GM12878 (cell line): ENCODE measurements at regions not wholly inside any gene's neighbourhood (a gene's known extent, or its start where the extent isn't known, plus 50 kb on each side); places are given as distances from the start of the nearest gene placed in this dataset.

Experiments
- ATAC-seq: fragments of 200-7000 bp; cut with Tn5 transposase; 3 replicates; pipeline ENCODE4 v1.9.1; 2020; ENCODE audit warnings: mild to moderate bottlenecking, moderate library complexity
- BruUV-seq: library from RNA; stranded (reverse); fragments of 400-500 nt; replicated peaks from 2 replicates; lab custom pipeline; 2021; lab: Mats Ljungman, UMichigan
- CTCF ChIA-PET: fragments of 300-600 bp; sonication (Branson Sonifier 250); formaldehyde crosslinking; extraction: SDS; loops from one replicate; lab custom pipeline; 2021; ENCODE audit warnings: inconsistent platforms; lab: Yijun Ruan, JAX
- POLR2A ChIA-PET: fragments of 350-600 bp; formaldehyde crosslinking; extraction: SDS; loops from one replicate; lab custom pipeline; 2021; ENCODE audit warnings: inconsistent platforms; lab: Charles Lee
- RAD21 ChIA-PET: fragments of 300-600 bp; sonication (Branson Sonifier 250); formaldehyde crosslinking; loops from one replicate; lab custom pipeline; 2023; ENCODE audit warnings: antibody characterized with exemption; ENCODE audit not compliant: unreplicated experiment; lab: Charles Lee
- SMC1A ChIA-PET: fragments of 300-600 bp; sonication (Branson Sonifier 250); formaldehyde crosslinking; loops from one replicate; lab custom pipeline; 2023; ENCODE audit not compliant: unreplicated experiment, uncharacterized antibody; lab: Charles Lee
- DNase-seq: peaks from one replicate; pipeline ENCODE4 v3.0.0-alpha.2; 2011; ENCODE audit warnings: low read depth, low spot score
- FAIRE-seq: peaks from 3 replicates; lab custom pipeline; 2011; peaks lifted over from hg19 to GRCh38; lab: Jason Lieb, UNC
- H2AFZ ChIP-seq: 2 replicates; pipeline ENCODE4 v1.6.0; 2011; ENCODE audit warnings: low read depth, low read length, control low read depth; ENCODE audit not compliant: control insufficient read depth
- H3K27ac ChIP-seq: 2 replicates; pipeline ENCODE4 v1.5.1; 2011; ENCODE audit warnings: control low read depth; ENCODE audit not compliant: control insufficient read depth, insufficient read depth
- H3K27me3 ChIP-seq, 2 experiments: replicated peaks in 1 of 2; 2 replicates each; pipeline versions ENCODE4 v1.6.0 to v1.6.1; 2011; ENCODE audit warnings: low read length in 1 of 2; ENCODE audit not compliant: control insufficient read depth in 2 of 2, insufficient read depth in 2 of 2
- H3K36me3 ChIP-seq, 2 experiments: 2 replicates each; pipeline ENCODE4 v1.5.1; 2011; ENCODE audit warnings: low read length in 1 of 2; ENCODE audit not compliant: control insufficient read depth in 2 of 2, insufficient read depth in 2 of 2
- H3K4me1 ChIP-seq: 2 replicates; pipeline ENCODE4 v1.6.1; 2011; ENCODE audit warnings: mild to moderate bottlenecking, low read length, moderate library complexity, mixed read lengths; ENCODE audit not compliant: control insufficient read depth, insufficient read depth
- H3K4me2 ChIP-seq: 2 replicates; pipeline ENCODE4 v1.6.0; 2011; ENCODE audit warnings: control low read depth; ENCODE audit not compliant: control insufficient read depth, insufficient read depth
- H3K4me3 ChIP-seq: fragments of 200-600 bp; sonication (generic); 2 replicates; pipeline ENCODE4 v1.5.1; 2016
- H3K79me2 ChIP-seq: 2 replicates; pipeline ENCODE4 v1.6.0; 2011; ENCODE audit warnings: low read length; ENCODE audit not compliant: control insufficient read depth, insufficient read depth
- H3K9ac ChIP-seq: 2 replicates; pipeline ENCODE4 v1.8.0; 2011; ENCODE audit warnings: low read length, control low read depth, mixed read lengths; ENCODE audit not compliant: control insufficient read depth, insufficient read depth
- H3K9me3 ChIP-seq: replicated peaks from 3 replicates; pipeline ENCODE4 v1.5.1; 2011; ENCODE audit warnings: mild to moderate bottlenecking, low read length; ENCODE audit not compliant: control insufficient read depth, insufficient read depth
- H4K20me1 ChIP-seq: 2 replicates; pipeline ENCODE4 v1.6.0; 2011; ENCODE audit not compliant: control insufficient read depth, insufficient read depth
- CHD2 ChIP-seq: IDR thresholded peaks from 2 replicates; pipeline ENCODE4 v1.6.1; 2011; ENCODE audit warnings: low read depth, low read length, improper control_type of control experiment, borderline replicate concordance
- CREM ChIP-seq: IDR thresholded peaks from 2 replicates; pipeline ENCODE4 v1.6.1; 2014; ENCODE audit warnings: antibody characterized with exemption, low read depth
- GATAD2B ChIP-seq: fragments of 450-650 bp; conservative IDR thresholded peaks from 2 replicates; pipeline ENCODE4 v1.6.1; 2017; ENCODE audit warnings: low read depth, mild to moderate bottlenecking, moderate library complexity
- KDM1A ChIP-seq: fragments of 200-600 bp; sonication (generic); IDR thresholded peaks from 2 replicates; pipeline ENCODE4 v1.6.1; 2016; ENCODE audit warnings: borderline replicate concordance
- MYB ChIP-seq: fragments of 150-350 bp; IDR thresholded peaks from 2 replicates; pipeline ENCODE4 v1.6.1; 2014; ENCODE audit warnings: mild to moderate bottlenecking, low read depth, low read length, borderline replicate concordance
- NFYB ChIP-seq: IDR thresholded peaks from 2 replicates; pipeline ENCODE4 v1.6.1; 2011; ENCODE audit warnings: low read depth, mild to moderate bottlenecking, low read length, improper control_type of control experiment, moderate library complexity; ENCODE audit not compliant: insufficient read depth
- NR2C1 ChIP-seq: fragments of 450-650 bp; IDR thresholded peaks from 2 replicates; pipeline ENCODE4 v1.6.1; 2017; ENCODE audit warnings: antibody characterized with exemption, mild to moderate bottlenecking, moderate library complexity
- PAX5 ChIP-seq: IDR thresholded peaks from 2 replicates; pipeline ENCODE4 v1.6.1; 2011; ENCODE audit warnings: low read depth, low read length, borderline replicate concordance
- WGBS: methylation state at CpG from one replicate; pipeline ENCODE4 v1.1.6; 2016; ENCODE audit warnings: low lambda C conversion rate; ENCODE audit not compliant: insufficient replicate concordance, insufficient coverage; ENCODE audit errors: missing lambda C conversion rate; 5-methylcytosine and 5-hydroxymethylcytosine counted together
- in situ Hi-C: fragments of 300-500 bp; cut with MboI; formaldehyde crosslinking; loops from 9 replicates; pipeline ENCODE4 v1.14.3; 2018; ENCODE audit warnings: mixed read lengths
- intact Hi-C: fragments of 100-400 bp; cut with micrococcal nuclease; formaldehyde crosslinking; loops from one replicate; pipeline ENCODE4 v1.14.2; 2022; ENCODE audit not compliant: unreplicated experiment
- TF ChIP-seq, protein P1 (sequence below): IDR thresholded peaks from 2 replicates; pipeline ENCODE4 v1.6.1; 2011; ENCODE audit warnings: mild to moderate bottlenecking, low read depth, low read length, moderate library complexity; ENCODE audit not compliant: insufficient replicate concordance
- TF ChIP-seq, protein P2 (sequence below): fragments of 450-650 bp; IDR thresholded peaks from 2 replicates; pipeline ENCODE4 v1.6.1; 2016; ENCODE audit warnings: mild to moderate bottlenecking
- TF ChIP-seq, protein P3 (sequence below): IDR thresholded peaks from 2 replicates; pipeline ENCODE4 v1.6.1; 2012; ENCODE audit warnings: low read depth, low read length, improper control_type of control experiment
- TF ChIP-seq, protein P4 (sequence below): fragments of 450-650 bp; formaldehyde crosslinking; IDR thresholded peaks from 2 replicates; pipeline ENCODE4 v1.4.0; 2020; ENCODE audit warnings: mild to moderate bottlenecking, moderate library complexity
- TF ChIP-seq, protein P5 (sequence below): IDR thresholded peaks from 2 replicates; pipeline ENCODE4 v1.6.1; 2012; ENCODE audit warnings: low read depth, low read length, improper control_type of control experiment

DNA sequence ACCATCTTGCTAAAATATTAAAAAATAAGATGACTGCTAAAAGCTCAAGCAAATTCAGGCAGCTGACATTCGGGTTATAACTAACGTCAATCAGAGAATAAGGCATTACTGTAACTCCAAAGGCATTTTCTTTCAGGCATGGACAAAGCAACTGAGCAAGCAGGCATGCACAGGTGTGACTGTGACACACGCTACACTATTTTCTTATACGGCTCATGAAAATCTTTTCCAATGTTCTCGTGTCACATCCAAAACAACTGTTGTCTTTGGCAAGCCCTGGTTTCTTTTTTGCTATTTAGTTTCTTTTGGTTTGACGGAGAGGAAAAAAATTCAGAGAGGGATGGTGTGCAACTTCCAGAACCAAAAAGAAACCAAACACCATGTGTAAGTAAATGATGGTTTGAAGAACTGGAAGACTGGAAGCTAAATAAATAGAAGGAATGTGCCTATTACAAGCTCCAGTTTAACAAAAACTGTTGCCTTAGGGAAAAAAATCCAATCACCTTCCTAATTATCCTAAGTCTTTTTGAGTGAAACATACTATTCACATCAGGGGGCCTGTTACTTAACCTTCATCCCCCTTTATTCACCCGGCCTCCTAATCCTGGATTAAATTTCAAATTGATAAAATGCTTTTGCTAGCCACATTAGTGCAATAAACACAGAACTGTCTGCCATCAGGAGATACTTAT lies 277.6 kb downstream of the PSAT1 start (continued):
- TF ChIP-seq, protein P1, sequence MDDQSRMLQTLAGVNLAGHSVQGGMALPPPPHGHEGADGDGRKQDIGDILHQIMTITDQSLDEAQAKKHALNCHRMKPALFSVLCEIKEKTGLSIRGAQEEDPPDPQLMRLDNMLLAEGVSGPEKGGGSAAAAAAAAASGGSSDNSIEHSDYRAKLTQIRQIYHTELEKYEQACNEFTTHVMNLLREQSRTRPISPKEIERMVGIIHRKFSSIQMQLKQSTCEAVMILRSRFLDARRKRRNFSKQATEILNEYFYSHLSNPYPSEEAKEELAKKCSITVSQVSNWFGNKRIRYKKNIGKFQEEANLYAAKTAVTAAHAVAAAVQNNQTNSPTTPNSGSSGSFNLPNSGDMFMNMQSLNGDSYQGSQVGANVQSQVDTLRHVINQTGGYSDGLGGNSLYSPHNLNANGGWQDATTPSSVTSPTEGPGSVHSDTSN, result no peak
- TF ChIP-seq GATAD2B, result no peak
- no peak for TF ChIP-seq CHD2
- TF ChIP-seq, all 136 proteins: peak for 0

- Histone ChIP-seq H3K27me3 (no peaks in the 10 kb centered on the region; a peak in 1 of 4 replicates), H3K4me1 (no peaks in the 10 kb centered on the region), H2AFZ (no peak overlapping the region), H3K36me3 (no peaks in the 10 kb centered on the region), H3K79me2 (no peaks in the 10 kb centered on the region), H3K9ac (no peak overlapping the region), H3K4me2 (no peak overlapping the region), H3K27ac (no peak overlapping the region), H3K4me3 (no peak overlapping the region), H4K20me1 (no peaks in the 10 kb centered on the region), H3K9me3 (no peaks in the 10 kb centered on the region)
- ATAC-seq (no peak), FAIRE-seq (no peak), DNase-seq (no peak)
- no TSS peak for BruUV-seq
- ChIA-PET POLR2A (no interaction called here), SMC1A (no interaction called here), RAD21 (no interaction called here), CTCF (no interaction called here)
- WGBS, result 25% methylated on average over 4 of the region's 4 CpGs
- in situ Hi-C loops, result no loop called here
- intact Hi-C loops, result no loop called here
- TF ChIP-seq NFYB, result no peak
- TF ChIP-seq, protein P2, sequence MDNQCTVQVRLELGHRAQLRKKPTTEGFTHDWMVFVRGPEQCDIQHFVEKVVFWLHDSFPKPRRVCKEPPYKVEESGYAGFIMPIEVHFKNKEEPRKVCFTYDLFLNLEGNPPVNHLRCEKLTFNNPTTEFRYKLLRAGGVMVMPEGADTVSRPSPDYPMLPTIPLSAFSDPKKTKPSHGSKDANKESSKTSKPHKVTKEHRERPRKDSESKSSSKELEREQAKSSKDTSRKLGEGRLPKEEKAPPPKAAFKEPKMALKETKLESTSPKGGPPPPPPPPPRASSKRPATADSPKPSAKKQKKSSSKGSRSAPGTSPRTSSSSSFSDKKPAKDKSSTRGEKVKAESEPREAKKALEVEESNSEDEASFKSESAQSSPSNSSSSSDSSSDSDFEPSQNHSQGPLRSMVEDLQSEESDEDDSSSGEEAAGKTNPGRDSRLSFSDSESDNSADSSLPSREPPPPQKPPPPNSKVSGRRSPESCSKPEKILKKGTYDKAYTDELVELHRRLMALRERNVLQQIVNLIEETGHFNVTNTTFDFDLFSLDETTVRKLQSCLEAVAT, result no peak
- TF ChIP-seq PAX5, result no peak
- TF ChIP-seq, protein P3, sequence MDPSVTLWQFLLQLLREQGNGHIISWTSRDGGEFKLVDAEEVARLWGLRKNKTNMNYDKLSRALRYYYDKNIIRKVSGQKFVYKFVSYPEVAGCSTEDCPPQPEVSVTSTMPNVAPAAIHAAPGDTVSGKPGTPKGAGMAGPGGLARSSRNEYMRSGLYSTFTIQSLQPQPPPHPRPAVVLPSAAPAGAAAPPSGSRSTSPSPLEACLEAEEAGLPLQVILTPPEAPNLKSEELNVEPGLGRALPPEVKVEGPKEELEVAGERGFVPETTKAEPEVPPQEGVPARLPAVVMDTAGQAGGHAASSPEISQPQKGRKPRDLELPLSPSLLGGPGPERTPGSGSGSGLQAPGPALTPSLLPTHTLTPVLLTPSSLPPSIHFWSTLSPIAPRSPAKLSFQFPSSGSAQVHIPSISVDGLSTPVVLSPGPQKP, result no peak
- TF ChIP-seq, protein P4, sequence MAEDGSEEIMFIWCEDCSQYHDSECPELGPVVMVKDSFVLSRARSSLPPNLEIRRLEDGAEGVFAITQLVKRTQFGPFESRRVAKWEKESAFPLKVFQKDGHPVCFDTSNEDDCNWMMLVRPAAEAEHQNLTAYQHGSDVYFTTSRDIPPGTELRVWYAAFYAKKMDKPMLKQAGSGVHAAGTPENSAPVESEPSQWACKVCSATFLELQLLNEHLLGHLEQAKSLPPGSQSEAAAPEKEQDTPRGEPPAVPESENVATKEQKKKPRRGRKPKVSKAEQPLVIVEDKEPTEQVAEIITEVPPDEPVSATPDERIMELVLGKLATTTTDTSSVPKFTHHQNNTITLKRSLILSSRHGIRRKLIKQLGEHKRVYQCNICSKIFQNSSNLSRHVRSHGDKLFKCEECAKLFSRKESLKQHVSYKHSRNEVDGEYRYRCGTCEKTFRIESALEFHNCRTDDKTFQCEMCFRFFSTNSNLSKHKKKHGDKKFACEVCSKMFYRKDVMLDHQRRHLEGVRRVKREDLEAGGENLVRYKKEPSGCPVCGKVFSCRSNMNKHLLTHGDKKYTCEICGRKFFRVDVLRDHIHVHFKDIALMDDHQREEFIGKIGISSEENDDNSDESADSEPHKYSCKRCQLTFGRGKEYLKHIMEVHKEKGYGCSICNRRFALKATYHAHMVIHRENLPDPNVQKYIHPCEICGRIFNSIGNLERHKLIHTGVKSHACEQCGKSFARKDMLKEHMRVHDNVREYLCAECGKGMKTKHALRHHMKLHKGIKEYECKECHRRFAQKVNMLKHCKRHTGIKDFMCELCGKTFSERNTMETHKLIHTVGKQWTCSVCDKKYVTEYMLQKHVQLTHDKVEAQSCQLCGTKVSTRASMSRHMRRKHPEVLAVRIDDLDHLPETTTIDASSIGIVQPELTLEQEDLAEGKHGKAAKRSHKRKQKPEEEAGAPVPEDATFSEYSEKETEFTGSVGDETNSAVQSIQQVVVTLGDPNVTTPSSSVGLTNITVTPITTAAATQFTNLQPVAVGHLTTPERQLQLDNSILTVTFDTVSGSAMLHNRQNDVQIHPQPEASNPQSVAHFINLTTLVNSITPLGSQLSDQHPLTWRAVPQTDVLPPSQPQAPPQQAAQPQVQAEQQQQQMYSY (CRISPR knock-in tag), result no peak
- no peak for TF ChIP-seq MYB
- no peak for TF ChIP-seq NR2C1
- no peak for TF ChIP-seq CREM
- no peak for TF ChIP-seq KDM1A
- TF ChIP-seq, protein P5, sequence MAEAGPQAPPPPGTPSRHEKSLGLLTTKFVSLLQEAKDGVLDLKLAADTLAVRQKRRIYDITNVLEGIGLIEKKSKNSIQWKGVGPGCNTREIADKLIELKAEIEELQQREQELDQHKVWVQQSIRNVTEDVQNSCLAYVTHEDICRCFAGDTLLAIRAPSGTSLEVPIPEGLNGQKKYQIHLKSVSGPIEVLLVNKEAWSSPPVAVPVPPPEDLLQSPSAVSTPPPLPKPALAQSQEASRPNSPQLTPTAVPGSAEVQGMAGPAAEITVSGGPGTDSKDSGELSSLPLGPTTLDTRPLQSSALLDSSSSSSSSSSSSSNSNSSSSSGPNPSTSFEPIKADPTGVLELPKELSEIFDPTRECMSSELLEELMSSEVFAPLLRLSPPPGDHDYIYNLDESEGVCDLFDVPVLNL, result no peak
These were observed 278.2 kb downstream of the PSAT1 start for GRCh38 chr9:78575081-78575480.
